Left renal pelvis (tissue), 4 donors: ENCODE measurements at regions not wholly inside any gene's neighbourhood (a gene's known extent, or its start where the extent isn't known, plus 50 kb on each side); places are given as distances from the start of the nearest gene placed in this dataset.
A peak's percentile ranks its signal among the peaks of the same experiment; 100 is the strongest.

Experiments
- DNase-seq, 4 donors: peaks; one replicate each; pipeline ENCODE4 v3.0.0-alpha.2; 2013; ENCODE audit warnings: low read depth in 4 of 4, low spot score in 3 of 4

DNA sequence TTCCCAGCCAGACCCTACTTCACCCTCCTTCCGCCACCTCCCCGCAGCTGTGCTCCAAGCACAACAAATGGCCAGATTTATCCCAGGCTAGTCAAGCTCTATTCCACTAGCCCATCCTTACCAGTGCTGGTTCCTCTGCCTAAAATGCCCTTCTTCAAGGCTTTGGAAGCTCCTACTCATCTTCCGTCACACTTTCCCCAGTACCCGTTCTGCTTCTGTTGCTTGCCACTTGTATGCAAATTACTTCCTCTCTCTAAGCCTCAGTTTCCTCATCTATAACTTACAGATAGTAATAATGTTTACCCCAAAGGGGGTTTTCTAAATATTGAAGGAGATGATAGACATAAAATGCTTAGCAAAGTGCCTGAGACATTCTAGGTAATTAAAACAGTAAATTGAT, 193.1 kb downstream of the MAFB start:
- DNase-seq, result no peak

DNA sequence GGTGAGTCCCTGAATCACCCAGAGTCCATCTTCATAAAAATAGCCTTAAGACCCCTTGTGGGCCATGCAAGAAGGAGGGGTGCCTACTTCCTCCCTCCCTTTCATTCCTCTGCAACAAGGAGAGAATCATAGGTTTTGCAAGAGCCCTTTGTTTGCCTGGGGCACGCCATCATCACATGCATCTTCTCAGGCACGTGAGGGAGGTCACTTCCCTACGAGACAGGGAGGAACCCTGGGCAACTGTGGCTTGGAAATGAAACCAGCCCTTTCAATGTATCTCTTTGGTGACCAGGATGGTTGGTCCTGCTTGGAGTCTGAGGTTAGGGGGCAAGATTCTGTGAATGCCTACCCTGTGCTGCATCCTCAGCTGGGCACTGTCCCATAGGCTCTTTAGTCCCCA, 194.8 kb downstream of the MAFB start:
- DNase-seq, result no peak

DNA sequence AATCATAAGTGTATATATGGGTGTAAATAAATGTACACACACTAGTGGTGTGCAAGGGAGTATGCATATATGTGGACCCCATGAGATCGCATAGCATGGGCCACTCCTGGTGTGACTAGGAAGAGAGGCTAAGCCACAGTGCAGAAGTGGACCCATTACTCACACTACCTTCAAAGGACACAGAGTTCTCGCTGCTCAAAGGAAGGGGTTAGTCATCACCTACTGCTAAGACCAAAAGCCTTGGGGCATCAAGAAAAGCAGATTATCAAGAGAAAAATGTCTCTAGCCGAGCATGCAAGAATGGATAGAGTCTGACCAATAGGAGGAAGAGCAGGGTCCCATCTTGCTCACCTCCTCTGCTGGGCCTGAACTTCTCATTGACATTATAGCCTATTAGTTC, 195.5 kb downstream of the MAFB start:
- DNase-seq, result no peak

DNA sequence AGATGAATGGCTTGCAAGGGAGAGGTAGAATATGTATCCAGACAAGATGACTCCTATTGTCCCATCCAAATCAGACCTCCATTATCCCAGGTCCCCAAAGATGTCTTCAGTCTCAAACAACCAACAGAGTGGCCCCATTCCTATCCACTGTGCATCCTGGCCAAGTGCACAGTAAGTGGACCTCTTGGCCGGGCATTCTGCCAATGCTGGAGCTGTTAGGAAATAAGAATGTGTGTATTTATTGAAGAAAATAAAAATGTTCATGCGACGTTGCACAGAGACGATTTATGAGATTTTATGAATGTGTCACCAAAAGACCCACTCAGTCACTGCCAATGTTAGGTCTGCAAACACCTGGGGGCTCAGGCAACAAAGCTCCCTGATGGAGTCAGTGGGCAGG, 196.0 kb downstream of the MAFB start:
- DNase-seq, result peak in 2 of 4 donors; percentile 27 to 30

DNA sequence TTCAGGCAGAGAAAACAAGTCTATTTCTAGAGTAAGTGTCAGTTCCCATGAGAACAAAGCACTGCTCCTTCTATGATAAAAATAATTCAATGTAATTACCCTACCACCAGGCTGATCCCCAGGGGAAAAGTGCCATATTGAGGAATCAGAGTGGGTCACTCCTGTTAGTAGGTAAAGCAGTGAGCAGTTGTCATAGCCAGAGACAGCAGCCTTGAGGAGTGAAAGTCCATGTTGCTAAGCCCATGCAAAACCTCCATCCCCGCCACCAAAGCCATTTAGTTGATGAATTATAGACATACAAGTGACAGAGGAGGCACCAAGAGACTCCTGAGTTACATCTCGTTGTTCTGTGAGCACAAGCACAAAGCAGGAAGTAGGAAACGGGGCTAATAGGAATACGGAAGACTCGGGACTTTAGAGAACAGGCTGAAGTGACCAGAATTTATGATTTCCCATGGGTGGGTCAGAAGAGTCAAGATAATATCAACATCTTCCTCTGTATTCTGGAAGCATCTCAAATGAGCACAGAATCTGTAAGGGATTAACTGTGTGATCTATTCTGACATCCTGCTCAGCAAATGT, 197.9 kb downstream of the MAFB start:
- no peak for DNase-seq

DNA sequence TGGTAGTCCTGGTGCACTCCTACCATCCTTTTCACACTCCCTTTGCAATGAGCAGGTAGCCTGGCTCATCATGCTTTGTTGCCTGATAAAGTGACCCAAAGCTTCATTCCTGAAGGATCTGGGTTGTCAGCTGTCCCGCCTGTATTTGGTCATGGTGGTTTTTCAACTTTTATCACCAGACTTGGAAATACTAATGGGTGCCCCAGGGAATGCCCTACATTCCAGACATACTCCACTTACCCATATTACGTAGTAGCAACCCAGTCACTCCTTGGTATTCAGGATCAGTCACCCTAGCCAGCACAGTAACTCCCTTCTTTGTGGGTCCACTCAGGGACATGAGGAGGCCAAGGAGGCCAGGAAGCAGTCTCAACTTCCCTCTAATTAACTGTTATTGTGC, 199.2 kb downstream of the MAFB start:
- DNase-seq, result no peak

DNA sequence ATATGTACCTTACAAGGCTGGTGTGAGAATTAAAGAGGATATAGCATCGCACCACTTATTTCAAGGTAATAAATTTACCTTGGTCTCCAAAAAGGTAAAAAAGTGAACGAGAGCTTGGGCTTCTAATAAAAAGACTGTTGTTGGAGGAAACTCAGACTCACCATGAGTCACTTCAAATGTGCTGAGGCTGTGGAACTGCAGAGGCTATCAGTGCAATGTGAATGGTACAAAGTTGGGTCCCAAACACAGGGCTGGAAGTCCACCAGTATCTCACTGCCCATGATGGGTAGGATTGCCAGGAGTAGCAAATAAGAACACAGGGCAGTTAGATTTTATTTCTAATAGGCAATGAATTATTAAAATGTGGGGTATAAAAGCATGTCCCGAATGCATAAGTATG, 200.6 kb downstream of the MAFB start:
- DNase-seq, result no peak

DNA sequence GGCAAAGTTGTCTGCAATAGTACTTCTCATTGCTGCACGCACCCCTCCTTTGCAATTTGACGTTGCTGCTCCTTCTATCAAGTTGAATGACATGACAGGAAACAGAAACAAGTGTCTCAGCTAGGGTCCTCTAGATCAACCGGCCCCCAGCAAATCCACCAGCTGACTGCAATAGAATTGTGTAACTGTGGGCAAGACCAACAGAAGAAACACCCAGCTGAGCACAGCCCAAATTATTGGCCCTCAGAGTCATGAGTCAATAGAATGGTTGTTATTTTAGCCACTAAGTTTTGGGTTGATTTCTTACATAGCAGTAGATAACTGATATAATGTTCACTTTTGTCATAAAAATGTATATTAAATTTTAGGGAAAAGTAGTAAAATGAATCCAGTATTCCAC, 202.7 kb downstream of the MAFB start:
- no peak for DNase-seq

DNA sequence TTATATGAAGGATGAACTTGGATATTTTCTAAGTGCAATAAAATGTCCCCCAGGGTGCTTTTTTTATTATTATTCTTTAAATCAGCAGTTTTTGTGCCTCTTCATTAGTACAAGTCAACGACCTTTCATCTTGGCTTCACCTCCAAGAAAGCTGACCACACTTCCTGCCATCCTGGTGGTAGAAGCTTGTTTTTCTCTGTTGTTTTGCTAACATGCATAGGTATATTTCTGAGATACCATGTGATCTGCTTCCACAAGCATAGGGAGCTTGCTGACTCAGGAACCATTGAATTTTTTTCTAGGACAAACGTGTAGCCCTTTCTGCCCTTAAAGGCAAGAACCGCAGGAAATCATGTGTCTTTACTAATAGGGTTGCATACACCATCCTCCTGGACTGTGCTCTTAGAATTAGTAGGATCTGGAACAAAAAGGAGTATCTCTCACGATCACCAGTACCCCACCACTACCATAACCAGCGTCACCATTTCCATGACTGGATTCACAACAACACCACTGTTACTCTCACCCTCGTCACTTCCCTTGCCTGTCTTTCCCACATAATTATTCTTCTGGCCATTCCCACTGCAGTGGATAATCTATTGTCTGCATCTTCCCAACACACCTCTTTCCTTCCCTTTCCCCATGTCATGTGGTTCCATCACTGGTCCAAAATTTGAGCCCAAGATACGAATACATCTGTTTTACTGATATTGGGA, 207.1 kb downstream of the MAFB start:
- DNase-seq, result no peak

DNA sequence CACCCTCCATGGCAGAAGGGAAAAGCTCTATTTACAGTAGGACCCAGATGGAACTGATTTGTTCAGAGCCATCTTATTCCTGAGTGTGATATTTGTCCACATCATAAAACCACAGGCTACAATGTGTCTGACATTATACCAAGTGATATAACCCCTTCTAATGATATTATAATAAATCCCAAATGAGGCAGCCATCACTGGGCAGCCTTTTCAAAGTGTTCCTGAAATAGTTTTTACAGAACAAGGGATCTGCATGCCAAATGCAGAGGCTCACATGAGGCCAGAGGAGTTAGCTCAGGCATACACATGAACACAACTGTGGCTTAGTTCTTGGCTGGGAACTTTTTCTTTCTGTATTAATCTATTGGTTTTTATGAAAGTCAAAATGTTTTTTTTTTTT, 207.7 kb downstream of the MAFB start:
- no peak for DNase-seq

DNA sequence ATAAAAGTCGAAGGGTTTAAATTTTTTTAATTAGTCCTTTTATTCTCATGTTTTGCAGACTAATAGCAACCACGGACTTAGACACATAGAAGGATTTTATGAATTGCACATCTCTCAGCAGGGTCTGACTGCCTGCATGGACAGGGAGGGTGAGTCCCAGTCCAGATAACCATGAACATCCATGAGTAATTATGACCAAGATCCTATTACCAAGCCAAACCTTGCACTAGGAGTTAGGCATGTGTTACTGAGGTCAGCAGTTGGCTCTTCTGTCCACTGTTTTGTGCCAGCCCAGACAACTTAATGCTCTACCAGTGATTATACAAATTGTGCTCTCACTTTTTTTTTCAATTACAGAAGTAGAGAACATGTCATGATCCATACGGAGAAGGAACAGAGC, 211.2 kb downstream of the MAFB start:
- DNase-seq, result no peak

DNA sequence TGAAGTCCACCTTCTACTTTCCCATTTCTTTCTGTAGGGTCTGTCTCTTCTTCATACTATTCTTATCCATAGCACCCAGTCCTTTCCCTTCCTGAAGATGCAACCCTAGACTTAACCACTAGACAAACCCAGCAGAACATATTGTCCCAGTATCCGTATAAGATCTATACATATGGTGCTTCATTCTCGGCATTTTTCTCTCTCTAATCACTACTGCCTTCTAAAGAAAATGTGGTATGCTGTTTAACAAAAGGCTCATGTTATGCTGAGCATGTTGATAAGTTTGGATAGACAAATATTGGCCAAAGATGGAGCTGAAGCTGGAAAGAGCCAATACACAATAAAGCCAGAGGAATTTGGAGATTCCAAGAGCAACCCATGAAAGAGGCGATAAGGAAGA, 212.6 kb downstream of the MAFB start:
- DNase-seq, result no peak

DNA sequence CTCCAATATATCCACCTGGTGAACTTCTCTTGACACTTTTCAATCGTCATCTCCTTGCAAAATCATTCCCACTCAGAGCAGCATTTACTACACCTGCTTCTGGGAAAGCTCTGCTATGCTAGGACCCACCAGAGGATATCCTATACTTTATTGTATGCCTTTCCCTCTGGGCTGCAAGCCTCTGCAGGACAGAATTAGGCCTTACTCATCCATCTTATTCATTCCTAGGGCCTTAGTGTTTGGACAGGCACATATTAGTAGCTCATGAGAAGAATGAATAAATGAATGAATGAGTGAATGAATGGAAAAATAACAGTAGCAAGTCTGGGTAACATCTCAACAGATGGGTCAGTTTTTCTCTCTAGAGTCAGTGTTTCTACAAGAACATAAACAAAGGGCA, 216.1 kb downstream of the MAFB start:
- DNase-seq, result no peak

DNA sequence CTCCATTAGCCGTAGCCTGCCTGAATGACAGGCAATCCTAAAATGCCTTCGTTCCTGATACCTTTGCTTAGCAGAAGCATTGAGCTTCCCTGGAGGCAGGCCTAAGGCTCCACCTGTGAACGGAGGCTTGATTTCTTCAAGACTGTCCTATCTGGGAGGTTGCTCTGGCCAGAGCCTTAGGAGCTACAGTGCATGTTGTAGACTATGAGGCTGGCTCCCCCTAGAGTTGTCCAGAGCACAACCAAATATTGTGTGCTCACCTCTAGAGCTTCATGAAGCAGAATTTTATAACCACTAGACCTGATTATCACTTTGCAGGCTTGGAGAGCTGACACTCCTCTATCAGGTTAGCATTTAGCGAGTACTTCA, 217.8 kb downstream of the MAFB start:
- DNase-seq, result no peak

DNA sequence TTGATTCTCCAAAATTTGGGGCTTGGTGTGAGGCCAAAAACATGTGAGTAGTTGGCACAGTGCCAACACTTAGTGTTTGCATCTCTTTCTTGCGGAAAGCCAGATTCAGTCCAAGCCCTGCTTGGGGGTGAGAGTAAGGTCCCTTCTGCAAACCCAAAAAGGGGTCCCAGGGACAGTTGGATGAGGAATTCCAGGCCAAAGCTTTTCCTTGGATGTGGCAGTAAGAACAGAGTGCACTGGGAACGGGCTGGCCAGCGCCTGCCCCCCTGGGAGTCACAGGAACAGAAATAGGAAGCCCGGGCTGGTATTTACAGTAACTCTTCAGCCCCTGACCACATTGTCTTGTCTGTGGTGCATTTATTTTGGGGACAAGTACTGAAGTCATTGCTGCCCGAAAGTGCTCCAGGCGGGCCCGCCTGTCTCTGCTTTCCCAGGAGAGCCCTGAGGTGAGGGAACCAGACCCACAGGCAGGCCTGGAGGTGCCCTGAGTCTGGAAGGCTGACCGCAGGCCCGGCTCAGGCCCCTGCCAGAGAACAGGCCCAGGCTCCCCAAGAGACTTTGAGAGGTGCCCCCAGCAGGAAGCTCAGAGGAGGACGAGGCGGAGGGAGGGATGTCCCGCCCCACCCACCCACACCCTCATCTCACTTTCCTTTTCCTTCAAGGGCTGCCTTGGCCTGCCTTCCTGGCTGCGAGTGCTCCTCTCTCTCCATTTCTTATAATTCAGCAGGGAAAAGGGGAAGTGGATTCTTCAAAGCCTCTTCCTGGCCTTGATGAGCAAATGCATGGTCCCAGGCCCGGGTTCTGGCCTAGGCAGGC, 218.4 kb downstream of the MAFB start:
- no peak for DNase-seq

DNA sequence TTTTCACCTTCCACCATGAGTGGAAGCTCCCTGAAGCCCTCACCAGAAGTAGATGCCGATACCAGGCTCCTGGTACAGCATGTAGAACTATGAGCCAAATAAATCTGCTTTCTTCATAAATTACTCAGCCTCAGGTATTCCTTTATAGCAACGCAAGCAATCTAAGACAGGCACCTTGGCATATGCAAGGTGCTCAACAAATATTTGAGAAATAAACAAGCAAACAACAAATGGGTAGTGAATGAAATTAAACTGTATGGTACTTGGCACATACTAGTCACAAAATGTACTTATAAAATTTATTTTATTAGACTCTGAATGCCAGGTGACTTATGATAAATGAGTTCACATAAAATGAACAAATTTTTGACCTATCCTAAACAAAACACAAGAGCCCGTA, 220.3 kb downstream of the MAFB start:
- DNase-seq, result no peak

DNA sequence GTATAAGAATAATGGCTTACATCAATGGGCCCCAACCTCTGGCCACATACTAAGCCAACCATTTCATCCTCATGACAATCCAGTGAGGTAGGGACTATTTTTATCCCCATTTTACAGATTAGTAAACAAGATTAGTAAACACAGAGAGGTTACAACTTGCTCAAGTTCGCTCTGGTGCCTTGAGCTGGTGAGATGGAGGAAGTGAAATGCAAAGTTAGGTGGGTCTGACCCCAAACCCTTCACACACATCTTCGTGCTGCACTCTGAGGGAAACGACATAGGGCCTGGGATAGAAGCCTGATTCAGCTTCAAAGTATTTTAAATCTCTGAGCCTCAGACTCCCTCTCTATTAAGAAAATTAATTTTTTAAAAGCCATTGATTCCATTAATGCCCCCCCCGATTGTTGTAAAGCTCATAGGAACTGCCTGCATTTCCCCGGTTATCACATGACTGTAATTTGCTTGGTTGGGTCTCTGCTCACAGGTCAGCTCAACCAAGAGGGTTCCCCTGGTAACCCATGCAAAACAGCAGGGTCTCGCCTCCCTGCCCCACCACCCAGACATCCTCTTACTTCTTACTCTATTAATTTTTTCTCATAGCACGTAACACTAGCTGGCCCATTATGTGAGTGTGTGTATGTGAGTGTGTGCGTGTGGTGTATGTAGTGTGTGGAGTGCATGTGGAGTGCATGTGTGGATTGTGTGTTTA, 221.2 kb downstream of the MAFB start:
- no peak for DNase-seq

DNA sequence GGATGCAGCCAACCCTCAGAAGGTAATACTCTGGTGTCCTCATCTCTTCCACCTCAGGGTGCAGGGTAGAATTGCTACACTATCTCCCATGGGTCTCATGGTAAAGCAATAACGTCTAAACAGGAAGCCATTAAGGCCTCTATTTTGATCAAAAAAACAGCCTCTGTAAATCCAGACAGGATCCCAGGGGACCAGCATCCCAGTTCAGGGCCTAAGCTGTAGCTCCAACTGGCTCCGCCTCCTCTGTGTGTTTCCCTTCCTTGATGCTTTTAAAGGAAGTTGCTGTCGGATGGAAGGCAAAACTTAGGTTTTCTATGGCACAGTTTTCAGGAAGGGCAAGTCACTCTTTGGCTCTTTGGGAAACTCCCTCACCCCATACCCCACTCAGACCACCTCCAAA, 222.0 kb downstream of the MAFB start:
- no peak for DNase-seq

DNA sequence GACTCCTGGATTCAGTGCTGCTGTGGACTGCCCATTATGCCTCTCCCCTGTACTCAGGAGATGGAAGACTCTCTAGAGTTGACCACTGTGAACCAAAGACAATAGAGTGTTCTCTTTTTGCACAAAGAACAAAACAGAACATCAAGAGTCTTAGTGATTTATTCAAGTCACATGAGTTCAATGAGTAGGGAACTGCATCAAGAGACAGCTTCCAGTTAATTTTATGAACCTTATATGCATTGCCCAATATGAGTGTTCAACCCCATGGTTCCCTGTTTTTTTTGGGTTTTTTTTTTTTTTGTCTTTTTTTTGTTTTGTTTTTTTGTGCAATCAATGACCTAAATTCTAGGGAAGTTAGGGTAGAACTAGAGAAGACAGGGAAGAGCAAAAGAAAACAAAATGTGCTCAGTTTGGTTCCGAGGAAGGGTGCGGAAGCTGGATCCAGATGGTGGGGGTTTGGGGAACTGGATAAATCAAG, 224.3 kb downstream of the MAFB start:
- no peak for DNase-seq

DNA sequence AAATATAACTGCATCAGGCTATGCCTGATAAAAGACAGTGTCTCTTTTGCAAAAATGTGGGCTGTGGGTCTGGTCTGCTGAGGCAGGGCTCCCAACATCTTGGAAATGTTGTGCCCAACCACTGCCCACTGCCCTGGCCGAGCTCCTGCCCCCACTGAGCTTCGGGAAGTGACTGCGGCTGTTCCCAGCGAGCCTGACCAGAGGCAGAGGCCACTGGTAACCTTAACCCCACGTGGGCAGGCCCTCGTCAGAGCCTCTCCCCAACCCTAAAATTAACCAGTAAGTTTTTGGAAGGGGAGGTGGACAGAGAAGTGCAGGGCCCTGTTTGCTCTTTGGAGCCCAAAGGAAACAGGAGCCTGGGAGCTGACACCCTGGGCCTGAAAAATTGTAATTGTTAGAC, 225.9 kb downstream of the MAFB start:
- no peak for DNase-seq

DNA sequence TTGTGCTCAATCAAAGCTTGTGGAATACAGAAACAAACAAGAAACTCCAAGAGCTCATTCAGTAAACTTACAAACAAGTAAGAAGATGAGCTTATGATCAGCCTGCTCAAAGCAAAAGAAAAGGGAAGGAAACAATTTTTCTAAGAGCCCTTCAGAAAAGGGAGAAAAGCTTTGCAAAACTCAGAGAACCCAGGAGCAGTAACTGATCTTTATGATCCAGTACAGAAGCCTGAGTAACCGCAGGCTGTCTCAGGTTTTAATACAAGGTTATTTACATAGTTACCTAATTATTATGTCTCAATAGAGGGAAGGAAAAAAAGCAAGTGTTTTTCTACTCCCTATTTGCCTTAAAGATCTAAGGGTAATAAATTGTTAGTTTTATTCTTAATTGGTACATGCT, 226.5 kb downstream of the MAFB start:
- DNase-seq, result no peak
